HG02798 (cell line): ENCODE measurements at regions not wholly inside any gene's neighbourhood (a gene's known extent, or its start where the extent isn't known, plus 50 kb on each side); places are given as distances from the start of the nearest gene placed in this dataset.
"Not testable (repeated sequence)": the region's sequence is repeated elsewhere in the genome, so short reads cannot be mapped to it uniquely, and the experiment has no call there.

Experiments
- ATAC-seq: cut with Tn5 transposase; IDR thresholded peaks from one replicate; pipeline ENCODE4 v1.9.1; 2021; ENCODE audit warnings: mild to moderate bottlenecking; ENCODE audit not compliant: unreplicated experiment, poor library complexity

DNA sequence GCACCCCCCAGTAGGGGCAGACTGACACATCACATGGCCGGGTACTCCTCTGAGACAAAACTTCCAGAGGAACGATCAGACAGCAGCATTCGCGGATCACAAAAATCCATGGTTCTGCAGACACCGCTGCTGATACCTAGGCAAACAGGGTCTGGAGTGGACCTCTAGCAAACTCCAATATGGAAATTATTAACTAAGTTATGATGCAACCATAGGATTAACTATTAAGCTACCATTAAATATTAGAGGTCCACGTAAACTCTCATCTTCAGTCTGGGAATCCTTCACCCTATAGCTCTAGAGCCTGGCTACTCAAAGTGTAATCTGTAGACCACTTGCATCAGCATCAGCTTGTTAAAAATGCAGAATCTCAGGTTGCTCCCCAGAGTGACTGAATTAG lies 191.1 kb upstream of the ANO5 start:
- not testable (repeated sequence) for ATAC-seq

DNA sequence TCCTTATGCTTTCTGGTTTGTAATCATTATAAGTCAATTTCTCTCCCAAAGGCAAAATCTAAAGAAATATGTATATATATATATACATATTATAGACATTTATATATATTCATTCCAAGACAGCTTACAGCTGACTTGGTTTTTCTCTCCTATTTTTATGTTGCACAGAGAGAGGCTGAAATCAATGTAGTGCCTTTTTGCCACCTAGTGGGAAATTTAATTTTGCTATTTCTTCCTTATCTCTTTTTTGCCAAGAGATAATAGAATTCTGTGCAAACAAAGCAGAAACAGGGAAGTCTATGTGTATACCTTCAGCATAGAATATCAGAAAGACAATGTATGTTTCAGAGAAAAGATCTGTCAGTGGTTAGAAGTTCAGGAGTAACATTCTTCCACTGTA lies 186.0 kb upstream of the ANO5 start:
- ATAC-seq = no peak

DNA sequence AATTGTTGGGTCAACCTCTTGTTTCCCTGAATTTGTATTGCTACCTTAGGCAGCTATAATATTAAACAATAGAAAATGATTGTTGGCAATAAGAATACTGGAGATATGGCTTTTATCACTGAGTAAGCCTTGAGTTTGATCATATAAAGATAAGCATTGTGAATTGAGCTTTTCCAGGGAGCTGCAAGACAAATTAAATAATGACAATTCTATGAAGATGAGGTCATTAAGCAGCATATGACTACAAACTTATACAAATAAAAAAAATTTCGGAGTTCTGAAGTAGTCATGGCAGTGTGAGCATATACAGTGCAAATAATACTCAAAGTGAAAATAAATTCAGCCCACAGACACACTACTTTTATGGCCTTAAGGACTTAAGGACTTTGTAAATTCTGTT lies 161.1 kb upstream of the ANO5 start:
- ATAC-seq = no peak

DNA sequence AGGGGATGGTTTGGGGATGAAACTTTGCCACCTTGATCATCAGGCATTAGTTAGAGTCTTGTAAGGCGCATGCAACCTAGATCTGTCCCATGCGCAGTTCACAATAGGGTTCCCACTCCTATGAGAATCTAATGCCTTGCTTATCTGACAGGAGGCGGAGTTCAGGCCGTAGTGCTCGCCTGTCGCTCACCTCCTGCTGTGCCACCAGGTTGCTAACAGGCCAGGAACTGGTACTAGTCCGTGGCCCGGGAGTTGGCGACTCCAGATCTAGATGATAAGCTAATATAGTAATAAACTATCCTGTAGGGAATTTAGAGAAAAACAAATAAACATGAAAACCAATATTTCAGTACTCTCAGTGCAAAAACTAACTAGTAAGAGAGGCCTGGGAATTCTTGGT lies 155.4 kb upstream of the ANO5 start:
- no peak for ATAC-seq

DNA sequence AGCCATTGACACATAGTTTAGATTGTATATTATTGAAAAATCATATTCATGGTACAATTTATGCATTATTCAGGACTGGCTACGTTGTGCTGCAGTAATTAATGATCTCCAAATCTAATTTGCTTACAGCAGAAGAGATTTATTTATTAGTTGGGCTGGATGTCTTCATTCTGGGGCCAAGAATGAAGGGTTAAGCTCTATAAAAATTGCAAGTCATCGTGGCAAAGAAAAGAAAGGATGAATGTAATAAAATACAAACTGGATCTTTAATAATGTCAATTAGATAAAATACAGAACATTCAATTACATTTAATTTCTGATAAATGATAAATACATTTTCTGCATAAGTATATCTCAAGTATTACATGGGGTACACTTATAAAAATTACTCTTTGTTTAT lies 151.8 kb upstream of the ANO5 start:
- ATAC-seq = no peak

DNA sequence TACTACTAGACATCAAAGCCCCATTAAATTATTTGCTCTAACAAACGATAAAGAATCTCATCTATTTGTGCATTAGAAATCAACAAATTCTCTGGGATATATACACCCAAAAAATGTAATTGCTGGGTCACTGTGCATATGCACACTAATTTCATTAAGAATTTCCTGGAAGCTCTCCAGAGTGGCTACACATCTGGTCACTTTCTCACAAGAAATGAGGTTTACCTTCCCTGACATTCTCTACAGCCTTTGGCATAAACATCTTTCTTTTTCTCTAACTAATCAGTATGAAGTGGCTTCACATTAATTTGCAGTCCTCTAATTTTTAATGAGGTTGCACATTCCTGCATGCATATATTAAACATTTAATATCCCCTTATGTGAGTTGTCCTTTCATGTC lies 150.8 kb upstream of the ANO5 start:
- no peak for ATAC-seq

DNA sequence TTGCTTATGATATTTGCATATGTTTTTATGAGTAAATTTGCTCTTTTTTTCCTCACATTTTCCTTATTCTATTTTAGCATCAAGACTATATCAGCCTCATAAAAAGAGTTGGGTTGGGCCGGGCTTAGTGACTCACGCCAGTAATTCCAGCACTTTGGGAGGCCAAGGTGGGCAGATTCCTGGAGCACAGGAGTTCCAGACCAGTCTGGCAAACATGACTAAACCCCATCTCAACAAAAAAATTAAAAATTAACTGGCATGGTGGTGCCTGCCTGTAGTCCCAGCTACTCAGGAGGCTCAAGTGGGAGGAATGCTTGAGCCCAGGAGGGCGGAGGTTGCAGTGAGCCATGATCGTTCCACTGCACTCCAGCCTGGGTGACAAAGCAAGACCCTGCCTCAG lies 148.8 kb upstream of the ANO5 start:
- no peak for ATAC-seq

DNA sequence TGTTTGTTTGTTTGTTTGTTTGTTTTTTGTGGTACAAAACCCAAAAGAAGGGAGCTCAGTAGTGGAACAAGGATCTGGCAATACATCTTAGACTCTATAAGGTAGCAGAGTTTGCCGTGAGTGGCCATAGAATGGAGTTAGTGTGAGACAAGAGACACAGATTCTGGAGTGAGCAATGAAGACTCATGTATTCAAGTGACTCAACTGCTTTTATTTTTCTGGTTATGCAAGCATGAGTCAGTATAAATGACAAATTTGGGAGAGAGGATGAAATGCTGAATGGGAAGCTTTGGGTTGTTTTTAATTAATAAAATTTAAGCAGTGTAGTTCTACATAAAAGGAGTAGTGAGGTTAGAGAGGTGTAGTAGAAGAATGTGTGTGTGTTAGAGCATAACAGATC lies 143.6 kb upstream of the ANO5 start:
- no peak for ATAC-seq

DNA sequence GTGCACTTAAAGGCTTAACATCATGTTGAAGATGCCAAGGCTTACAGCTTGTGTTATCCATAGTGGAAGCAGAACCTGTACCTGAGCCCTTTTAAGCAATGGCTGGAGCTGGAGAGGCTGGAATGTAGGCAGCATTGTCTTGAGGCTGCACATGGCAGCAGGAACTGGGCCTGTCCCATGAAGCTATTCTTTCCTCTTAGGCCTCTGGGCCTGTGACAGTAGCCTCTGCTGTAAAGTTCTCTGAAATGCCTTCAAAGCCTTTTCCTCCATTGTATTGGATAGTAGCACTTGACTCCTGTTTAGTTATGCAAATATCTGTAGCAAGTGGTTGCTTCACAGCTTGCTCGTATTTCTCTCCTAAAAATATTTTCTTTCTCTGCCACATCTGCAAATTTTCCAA lies 127.4 kb upstream of the ANO5 start:
- ATAC-seq = no peak

DNA sequence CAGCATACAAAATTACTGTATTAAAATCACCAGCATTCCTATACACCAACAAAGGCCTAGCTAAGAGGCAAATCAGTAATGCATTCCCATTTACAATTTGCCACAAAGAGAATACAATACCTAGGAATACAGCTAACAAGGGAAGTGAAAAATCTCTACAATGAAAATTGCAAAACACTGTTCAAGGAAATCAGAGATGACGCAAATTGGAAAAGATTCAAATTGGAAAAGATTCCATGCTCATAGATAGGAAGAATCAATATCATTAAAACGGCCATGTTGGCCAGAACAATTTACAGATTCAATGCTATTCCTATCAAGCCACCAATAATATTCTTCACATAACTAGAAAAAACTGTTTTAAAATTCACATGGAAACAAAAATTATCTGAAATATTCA lies 123.0 kb upstream of the ANO5 start:
- no peak for ATAC-seq

DNA sequence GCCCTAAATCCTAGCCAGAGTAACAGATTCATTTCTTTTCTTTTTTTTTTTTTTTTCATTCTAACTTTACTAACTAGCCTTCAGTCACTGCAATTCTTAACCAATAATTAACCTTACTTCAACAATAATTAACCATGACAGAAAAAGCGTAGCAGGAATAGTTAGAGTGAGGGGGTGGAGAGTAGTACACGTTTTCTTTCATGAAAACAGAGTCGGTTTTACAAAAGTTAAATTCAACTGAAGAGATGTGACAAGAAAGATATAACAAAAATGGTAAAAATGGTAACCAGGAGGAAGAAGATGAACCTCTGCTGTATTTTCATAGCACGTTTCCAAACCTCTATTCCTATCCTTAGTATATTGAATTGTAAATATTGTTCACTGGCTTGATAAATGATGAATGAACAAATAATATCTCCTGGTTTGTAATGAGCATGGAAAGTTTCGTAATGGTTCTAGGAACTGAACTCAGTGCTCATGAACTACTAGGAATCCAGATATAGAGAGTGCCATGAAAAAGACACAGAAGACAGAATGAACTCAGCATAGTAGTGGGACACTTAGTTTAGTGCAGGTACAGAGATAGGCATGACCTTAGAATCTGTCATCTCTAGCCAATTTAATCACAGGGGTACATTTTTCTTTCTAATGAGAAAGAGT lies 116.5 kb upstream of the ANO5 start:
- ATAC-seq = no peak

DNA sequence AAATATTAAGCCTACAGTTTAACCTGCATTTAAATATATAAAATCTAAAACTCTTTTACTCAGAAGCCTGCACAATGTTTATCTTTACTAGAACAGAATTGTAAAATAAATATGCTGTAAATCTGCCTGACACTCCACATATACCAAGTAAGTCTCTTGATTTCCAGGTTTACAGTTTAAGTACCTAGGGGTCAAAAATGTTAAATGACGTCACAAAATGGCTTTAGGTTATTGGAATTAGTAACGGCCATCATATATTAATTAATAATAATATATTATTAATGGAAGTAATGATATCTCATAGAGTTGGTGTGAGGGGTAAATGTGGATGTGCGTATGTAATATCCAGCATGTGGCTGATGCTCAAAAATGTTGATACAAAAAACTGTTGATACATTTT lies 114.8 kb upstream of the ANO5 start:
- ATAC-seq = no peak

DNA sequence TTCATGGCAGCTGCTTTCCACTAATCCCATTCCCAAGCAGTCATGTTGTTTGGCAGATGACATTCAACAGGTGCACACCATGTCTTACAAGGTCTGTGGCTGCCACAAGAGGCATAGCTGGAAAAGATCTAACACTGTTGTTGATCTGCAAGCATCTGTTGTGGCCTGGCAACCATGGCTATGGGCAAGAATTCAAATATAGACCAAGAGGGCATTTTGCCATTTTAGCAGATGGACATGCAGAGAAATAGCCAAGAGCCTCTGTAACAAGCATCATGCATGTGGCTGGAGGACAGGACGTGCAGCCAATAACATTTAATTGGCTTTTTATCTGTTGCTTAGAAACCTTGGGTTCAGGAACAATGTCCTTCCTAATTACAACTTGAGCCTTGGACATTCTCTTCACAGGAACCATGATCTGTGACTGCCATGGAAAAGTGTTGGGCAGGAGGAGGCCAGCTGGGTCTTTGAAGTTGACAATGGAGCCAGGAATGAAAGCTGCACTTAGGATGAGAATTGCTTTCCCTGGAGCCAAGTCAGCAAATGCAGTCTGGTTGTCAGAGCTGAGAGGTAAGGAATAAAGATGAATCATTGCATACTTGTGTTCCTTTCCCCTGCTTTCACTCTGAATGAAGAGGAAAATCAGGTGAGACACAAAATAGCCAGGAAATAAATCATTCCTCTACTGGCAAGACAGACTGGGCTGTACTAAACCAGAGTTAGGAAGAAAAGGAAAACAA lies 113.6 kb upstream of the ANO5 start:
- no peak for ATAC-seq

DNA sequence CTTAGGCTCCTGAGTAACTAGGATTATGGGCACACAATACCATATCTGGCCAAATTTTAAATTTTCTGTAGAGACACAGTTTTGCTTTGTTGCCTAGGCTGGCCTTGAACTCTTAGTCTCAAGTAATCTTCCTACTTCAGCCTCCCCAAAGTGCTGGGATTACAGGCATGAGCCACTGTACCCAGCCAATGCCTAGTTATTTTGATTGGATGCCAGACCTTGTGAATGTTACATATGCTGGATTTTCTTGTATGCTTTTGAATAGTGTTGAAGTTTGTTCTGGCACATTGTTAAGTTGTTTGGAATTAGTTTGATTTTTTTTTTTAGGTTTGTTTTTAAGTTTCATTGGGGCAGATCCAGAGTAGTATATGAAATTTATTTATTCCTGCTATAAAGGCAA lies 110.7 kb upstream of the ANO5 start:
- ATAC-seq = no peak

DNA sequence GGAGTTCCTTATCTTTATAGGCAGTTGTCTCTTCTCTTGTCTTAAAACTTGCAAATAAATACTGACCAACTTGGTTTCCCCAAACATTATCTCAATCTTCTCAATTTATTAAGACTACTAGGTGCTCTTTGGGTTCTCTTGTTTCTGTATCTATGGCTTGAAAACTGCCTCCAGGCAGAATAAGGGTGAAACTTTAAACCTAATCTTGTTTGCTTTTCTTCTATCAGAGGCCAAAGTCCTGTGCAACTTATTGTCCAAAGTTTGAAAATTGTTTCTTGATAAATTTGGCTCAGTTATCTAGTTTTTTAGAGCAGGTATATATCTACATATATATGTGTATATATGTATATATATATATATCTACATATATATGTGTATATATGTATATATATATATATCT lies 110.1 kb upstream of the ANO5 start:
- ATAC-seq = no peak

DNA sequence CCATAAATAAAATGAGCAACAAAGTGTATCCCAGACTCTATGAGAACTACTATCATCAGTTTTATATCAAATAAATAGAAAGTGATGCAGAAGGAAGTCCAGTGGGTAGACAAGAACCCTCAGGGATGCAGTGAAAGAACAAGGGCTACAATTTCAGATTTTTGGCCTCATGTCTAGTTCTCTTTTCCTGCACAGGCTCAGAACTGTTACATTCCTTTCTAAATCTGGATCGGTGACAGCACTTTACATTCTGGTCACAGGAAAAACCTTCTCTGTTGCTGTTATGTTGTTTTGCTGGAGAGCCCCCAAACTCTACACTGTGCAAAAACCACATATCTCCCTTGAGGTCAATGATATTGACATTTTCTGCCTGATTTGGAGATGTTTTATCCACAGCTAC lies 108.8 kb upstream of the ANO5 start:
- no peak for ATAC-seq

DNA sequence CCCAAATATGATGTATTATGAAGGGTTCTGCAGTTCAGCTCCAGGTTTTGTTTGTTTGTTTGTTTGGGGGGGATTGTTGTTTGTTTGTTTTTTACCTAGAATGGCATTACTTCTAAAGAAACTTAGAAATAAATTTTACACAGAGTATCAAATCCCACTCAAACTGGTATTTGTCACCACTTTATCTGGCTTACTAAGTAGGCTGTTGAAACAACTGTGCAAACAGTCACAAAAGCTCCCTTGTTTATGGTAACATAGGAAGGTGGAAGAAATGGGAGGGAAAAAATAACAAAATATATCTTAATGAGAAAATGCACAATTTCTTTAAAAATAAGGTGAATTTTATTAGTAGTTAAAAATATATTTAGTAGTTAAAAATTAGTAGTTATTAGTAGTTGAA lies 108.3 kb upstream of the ANO5 start:
- ATAC-seq = no peak

DNA sequence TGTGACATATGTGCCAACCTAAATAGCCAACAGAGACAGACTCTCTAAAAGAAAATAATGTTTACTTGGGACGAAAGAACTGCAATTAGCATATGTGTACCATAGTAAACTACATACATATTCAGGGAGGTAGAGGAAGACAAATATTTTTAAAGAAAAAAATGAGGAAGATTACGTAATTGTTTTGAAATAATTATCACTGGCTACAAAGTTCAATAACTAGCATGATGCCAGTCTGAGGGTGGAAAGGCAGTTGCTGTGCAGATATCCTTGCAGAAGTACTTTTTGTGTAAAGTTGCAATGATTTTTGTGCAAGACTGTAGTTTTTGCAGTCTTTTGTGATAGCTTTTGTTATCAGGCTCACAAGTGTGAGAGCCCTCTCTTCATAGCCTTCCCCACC lies 103.3 kb upstream of the ANO5 start:
- ATAC-seq = no peak

DNA sequence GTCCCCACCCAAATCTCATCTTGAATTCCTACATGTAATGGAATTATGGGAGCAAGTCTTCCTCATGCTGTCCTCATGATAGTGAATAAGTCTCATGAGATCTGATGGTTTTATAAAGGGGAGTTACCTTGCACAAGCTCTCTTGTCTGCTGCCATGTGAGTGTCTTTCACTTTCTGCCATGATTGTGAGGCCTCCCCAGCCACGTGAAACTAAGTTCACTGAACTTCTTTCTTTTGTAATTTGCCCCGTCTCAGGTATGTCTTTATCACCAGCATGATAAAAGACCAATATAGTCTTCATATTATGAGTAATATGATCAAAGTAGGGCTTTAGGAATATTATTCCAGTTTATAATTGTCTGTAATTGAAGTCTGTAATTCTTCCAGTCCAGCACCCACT lies 86.3 kb upstream of the ANO5 start:
- no peak for ATAC-seq

DNA sequence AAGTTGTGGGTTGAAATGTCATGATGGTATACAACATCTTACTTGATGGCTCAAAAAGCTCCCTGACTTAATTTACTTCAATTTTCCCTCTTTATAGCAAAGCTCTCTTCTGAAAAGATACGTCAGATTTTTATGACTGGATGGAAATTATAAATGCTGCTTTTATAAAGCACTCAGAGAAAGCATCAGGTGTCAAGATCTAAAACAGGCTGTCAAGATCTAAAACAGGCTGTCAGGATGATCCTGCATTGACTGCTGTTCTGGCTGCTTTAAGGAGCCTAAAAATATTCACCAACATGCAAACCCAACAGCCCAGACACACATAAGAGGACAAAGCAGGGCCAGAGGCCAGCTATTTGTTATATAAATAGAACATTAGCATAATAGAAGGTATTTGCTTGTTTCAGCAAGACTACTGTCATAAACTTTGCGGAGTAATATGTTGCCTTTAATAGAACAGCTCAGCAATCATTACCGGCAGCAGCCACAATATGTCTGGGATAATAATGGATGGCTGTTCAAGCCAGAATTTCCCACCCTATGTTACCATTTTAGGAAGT lies 77.3 kb upstream of the ANO5 start:
- no peak for ATAC-seq

DNA sequence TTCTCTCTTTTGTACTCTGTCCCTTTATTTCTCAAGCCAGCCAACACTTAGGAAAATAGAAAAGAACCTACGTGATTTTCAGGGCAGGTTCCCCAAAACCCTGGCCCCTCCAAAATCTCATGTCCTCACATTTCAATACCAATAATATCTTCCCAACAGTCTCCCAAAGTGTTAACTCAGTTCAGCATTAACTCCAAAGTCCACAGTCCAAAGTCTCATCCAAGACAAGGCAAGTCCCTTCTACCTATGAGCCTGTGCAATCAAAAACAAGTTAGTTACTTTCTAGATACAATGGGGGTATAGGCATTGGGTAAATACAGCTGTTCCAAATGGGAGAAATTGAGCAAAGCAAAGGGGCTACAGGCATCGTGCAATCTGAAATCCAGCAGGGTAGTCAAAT lies 64.9 kb upstream of the ANO5 start:
- not testable (repeated sequence) for ATAC-seq

DNA sequence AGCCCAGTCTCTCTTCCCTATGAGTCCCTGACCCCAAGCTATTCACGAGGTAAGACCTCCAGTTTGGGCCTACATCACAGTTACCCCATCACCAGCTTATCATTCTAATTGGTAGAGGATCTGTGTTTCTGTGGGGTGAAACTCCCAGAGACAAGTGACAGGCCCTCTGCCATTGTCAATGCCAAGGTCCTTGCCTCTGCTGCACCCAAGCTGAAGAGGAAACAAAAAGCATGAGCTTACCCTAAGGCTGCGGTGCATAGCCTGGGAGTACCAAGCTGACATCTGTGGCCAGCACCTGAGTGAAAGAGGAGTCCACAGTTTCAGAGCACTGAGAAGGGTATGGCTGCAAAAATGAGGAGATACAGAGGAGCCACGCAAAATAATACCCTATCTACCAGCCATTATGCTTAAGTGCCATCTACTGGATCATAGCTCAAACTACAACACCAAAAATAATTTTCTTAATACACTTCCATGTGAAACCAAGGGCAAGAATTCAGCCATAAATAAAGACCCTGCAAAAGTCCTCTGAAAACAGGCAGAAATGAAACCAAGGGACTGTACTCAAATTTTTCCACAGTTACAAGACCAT lies 62.3 kb upstream of the ANO5 start:
- ATAC-seq = peak; percentile 46
